ENCODE measurements at regions not wholly inside any gene's neighbourhood (a gene's known extent, or its start where the extent isn't known, plus 50 kb on each side); places are given as distances from the start of the nearest gene placed in this dataset.

DNA sequence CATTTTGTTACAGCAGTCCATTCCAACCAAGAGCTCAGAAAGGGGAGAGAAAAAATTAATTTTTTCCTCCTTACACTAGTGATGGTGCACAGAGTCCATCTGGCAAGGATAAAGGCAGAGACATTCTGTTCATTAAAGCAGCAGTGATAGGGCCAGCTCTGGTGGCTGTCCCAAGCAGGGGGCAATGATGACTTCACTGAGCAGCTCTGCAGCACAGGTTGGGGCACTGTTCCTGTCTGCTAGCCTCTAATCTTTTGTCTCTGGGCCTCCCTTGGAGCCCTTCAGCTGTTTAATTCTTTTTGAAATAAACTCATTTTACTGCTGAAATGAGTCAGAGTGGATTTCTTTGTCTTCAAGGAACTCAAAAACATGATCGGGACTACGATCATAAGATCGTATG lies 200.9 kb upstream of the PLXNC1 start:
- TF ChIP-seq, protein P1, sequence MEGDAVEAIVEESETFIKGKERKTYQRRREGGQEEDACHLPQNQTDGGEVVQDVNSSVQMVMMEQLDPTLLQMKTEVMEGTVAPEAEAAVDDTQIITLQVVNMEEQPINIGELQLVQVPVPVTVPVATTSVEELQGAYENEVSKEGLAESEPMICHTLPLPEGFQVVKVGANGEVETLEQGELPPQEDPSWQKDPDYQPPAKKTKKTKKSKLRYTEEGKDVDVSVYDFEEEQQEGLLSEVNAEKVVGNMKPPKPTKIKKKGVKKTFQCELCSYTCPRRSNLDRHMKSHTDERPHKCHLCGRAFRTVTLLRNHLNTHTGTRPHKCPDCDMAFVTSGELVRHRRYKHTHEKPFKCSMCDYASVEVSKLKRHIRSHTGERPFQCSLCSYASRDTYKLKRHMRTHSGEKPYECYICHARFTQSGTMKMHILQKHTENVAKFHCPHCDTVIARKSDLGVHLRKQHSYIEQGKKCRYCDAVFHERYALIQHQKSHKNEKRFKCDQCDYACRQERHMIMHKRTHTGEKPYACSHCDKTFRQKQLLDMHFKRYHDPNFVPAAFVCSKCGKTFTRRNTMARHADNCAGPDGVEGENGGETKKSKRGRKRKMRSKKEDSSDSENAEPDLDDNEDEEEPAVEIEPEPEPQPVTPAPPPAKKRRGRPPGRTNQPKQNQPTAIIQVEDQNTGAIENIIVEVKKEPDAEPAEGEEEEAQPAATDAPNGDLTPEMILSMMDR (IDR thresholded peaks at IDR 0.05): no peak
- no peak for TF ChIP-seq POLR2A (IDR thresholded peaks at IDR 0.05)
- no peak for TF ChIP-seq POLR2AphosphoS5 (IDR thresholded peaks at IDR 0.05; ENCODE audit: insufficient read depth in 1 of 2, low read depth in 1 of 2)
